Nucleus accumbens (tissue), 56 donors: ENCODE measurements at regions not wholly inside any gene's neighbourhood (a gene's known extent, or its start where the extent isn't known, plus 50 kb on each side); places are given as distances from the start of the nearest gene placed in this dataset.
"Not testable (repeated sequence)": the region's sequence is repeated elsewhere in the genome, so short reads cannot be mapped to it uniquely, and the experiment has no call there.

ENCODE experiments used
- DNase-seq, 56 donors: peaks; one replicate each; lab custom pipeline; 2025; lab: John Stamatoyannopoulos, UW

DNA sequence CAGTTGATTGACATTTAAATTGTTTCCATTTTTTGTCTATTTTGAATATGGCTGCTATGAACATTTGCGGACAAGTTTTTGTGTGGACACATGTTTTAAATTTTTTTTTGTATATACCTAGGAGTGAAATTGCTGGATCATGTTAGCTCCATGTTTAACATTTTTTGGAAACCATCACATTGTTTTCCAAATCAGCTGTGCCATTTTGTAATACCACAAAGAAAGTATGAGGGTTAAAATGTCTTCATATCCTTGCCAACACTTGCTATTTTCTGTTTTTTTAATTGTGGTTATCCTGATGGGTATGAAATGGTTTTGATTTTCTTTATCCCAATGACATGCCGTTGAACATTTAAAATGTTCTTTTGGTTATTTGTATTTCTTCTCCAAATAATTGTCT is 52.1 kb downstream of the CARTPT start:
- DNase-seq = no peak

DNA sequence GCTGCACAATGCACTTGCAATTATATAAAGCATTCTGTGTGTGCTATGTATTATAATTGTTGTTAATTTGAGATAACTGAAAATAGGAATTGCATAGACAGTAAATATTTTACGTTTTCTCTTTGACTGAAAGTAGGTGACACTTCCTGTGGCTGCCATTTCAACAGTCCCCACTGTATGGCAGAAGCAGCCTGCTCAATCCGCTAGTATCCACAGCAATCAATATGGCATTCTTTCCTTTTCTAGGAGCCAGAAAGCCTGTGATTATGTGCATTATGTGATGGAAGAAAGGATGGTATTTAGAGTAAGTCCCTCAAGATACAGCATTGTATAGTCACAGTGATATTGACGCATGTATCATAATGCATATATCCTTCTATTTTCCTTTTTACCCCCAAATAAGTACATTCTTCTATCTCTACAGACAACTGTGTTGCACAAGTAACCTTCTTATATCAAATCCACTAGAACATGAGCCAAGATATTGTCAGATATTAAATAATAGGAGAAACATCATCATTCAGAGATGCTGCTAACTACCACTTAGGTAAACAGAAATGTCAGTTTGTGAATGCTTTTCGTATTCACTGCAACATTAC is 59.7 kb downstream of the CARTPT start:
- peak in 24 of 56 donors; percentile 1 to 58 (median 13) for DNase-seq

DNA sequence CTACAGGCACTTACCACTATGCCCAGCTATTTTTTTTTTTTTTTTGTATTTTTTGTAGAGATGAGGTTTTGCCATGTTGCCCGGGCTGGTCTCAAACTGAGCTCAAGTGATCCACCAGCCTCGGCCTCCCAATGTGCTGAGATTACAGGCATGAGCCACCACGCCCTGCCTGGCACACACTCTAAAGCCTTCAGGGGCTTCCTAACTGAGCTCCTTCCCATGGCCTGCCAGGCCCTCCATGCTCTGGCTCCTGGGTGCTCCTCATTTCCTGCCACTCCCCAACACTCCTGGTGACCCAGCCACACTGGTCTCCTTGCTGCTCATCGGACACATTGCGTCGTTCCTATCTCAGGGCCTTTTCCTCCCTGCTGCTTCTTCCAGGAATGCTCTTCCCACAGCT is 61.5 kb downstream of the CARTPT start:
- DNase-seq = no peak

DNA sequence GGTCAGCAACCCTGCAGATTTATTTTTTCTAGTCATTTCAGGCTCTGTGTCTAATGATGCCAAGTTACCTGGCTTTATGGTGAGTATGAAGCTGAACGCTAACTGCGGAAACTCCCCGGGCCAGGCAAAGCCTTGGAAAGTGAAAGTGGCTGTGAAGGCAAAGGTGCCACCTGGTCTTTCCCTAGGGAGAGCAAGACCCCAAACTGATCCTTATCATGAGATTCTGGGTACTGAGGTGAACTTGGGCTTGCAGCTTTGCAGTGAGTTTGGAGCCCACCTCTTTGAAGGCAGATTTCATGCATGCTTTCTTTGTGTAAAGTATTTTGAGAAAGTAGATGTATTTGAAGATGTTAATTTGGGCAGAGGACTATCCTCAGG is 63.3 kb downstream of the CARTPT start:
- no peak for DNase-seq

DNA sequence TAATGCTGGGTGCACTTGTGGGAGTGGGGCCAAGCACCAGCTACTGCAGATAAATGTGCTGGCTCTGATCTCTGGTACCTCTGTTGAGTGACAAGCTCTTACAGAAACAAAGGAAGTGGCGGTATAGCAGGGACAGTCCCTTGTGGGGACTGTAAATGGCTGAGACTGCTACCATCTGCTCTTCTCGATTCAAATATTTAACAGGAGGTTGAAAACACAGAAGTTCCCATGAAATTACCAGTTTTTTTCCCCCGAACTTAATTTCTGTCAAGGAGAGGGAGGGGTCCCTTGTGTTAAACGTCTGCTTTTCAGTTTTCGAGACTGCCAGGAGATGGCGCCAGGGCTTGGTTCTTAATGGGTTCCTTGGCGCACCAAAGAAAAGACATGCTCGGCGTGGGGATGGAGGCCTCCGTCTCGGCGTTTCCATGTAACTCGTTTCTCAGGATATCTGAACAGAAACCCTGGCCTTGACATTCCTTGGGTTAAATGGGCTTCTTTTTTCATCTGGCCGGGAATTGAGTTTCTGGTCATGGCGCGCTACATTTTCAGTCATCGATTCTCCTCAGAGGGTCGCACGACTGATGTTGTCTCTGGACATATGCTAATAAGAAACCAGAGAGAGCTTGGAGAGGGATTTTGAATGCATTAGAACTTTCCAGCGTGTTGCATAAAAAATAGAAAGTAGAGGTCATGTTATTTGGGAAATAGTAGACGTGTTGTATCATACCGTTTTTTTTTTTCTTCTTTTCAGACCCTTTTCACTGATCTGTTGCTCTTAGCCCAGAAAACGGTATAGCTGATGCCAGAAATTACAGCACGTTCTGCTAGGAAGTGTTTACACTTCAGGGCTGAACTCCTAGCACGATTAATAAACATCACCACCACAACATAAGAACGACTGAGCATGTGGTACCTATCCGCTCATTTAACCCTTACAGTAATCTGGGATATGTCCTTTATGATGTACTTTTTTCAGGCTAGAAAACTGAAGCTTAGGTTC is 64.0 kb downstream of the CARTPT start:
- peak in 55 of 56 donors; percentile 2 to 92 (median 66) for DNase-seq

DNA sequence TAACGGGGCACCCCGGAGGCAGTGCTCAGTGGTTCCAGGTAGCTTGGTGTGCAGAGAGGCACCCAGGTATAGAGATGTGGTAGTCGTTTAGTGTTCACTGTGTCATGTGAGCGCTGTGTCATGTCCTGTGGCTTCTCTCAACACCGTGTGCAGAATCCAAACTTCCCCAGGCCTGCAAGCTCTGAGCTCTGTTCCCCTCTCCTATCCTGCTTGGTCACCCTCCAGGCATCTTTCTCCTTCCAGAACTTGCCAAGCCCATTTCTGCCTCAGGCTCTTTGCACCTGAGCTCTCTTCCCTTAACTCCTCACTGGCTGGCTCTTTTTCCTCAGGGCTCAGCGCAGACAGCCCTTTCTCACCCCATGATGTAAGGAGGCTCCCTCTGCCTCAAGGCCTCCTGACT is 64.8 kb downstream of the CARTPT start:
- DNase-seq = no peak

DNA sequence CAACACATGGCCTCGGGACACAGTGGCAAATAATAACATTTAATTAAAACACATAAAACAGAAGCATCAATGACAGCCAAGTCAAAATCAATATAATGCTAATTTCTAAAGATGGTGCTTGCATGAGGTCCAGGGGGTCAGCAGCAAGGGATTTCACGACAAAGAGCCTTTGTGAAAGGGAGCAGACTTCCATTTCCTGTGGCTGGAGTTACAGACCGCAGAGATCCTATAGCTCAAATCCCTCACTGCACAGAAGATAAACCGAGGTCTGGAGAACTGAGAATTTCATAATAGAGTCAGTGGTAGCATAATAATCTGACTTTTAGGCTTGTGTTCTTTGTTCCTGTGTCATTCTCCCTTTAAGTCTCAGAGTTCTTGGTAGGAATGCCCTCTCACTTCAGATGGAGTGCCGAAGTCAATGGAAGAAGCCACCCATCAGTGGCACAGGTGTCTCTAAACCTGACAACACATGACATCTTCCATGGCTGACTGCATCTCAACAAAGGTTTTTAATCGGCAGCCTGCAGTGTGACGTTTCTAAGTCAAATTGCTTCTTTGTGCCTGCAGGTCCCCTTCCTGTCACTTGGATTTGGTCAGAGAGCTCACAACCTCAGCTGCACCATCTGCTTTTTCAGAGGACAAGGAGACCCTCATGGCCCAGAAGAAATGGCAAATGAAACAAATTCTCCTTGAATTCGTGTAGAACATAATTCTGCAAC is 67.4 kb downstream of the CARTPT start:
- no peak for DNase-seq

DNA sequence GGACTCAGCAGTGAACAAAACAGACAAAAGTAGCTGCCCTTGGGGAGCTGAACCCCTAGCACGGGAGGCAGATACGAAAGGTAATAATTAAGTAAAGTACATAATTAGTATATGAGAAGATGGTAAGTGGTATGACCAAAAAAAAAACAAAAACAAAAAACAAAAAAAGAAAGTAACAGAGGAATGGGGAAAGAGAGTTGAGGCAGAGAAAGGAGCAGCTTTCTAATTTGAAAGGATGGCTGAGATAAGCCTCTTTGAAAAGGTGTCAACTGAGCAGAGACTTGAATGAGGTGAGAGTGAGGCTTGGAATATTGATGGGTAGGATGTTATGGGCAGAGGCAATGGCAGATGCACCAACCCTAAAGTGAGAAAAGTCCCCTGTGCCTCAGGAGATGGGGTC is 69.7 kb downstream of the CARTPT start:
- DNase-seq = no peak

DNA sequence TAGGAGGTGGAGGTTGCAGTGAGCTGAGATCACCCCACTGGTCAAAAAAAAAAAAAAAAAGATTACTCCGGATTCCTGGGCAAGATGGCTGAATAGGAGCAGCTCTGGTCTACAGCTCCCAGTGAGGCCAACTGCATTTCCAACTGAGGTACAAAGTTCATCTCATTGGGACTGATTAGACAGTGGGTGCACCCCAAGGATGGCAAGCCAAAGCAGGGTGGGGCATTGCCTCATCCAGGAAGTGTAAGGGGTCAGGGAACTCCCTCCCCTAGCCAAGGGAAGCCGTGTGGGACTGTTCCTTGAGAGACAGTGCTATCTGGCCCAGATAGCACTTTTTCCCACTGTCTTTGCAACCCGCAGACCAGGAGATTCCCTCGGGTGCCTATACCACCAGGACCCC is 70.7 kb downstream of the CARTPT start:
- DNase-seq = no peak

DNA sequence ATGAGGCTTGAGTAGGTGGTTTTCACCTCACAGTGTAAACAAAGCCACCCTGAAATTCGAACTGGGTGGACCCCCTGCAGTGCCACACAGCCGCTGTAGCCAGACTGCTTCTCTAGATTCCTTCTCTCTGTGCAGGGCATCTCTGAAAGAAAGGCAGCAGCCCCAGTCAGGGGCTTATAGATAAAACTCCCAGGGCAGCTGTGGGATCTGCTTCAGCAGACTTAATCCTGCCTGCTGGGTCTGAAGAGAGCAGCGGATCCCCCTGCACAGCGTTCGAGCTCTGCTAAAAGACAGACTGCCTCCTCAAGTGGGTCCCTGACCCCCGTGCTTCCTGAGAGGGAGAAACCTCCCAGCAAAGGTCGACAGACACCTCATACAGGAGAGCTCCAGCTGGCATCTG is 71.4 kb downstream of the CARTPT start:
- DNase-seq = no peak

DNA sequence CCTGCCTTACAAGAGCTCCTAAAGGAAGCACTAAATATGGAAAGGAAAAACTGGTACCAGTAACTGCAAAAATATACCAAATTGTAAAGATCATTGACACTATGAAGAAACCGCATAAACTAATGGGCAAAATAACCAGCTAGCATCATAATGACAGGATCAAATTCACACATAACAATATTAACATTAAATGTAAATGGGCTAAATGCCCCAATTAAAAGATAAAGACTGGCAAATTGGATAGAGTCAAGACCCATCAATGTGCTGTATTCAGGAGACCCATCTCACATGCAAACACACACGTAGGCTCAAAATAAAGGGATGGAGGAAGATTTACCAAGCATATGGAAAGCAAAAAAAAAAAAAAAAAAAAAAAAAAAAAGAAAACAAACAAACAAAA is 73.0 kb downstream of the CARTPT start:
- DNase-seq = not testable (repeated sequence)

DNA sequence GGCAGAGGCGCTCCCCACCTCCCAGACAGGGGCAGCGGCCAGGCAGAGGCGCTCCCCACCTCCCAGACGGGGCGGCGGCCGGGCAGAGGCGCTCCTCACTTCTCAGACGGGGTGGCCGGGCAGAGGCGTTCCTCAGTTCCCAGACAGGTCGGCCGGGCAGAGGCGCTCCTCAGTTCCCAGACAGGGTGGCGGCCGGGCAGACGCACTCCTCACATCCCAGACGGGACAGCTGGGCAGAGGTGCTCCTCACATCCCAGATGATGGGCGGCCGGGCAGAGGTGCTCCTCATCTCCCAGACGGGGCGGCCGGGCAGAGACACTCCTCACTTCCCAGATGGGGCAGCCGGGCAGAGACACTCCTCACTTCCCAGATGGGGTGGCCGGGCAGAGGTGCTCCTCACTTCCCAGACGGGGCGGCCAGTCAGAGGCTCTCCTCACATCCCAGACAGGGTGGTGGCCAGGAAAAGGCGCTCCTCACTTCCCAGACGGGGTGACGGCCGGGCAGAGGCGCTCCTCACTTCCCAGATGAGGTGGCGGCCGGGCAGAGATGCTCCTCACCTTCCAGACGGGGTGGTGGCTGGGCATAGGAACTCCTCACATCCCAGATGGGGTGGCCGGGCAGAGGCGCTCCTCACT is 75.1 kb downstream of the CARTPT start:
- DNase-seq = no peak

DNA sequence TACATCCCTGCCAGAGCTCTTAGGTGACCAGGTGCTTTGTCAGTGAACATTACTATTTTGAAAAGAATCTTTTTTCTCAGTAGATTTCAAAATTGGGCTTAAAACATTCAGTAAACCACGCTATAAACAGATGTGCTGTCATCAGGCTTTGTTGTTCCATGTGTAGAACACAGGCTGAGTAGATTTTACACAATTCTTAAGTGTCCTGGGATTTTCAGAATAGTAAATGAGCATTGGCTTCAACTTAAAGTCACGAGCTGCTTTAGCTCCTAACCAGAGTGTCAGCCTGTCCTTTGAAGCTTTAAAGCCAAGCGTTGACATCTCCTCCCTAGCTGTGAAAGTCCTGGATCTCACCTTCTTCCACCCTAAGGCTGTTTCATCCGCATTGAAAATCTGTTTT is 83.6 kb downstream of the CARTPT start:
- DNase-seq = no peak

DNA sequence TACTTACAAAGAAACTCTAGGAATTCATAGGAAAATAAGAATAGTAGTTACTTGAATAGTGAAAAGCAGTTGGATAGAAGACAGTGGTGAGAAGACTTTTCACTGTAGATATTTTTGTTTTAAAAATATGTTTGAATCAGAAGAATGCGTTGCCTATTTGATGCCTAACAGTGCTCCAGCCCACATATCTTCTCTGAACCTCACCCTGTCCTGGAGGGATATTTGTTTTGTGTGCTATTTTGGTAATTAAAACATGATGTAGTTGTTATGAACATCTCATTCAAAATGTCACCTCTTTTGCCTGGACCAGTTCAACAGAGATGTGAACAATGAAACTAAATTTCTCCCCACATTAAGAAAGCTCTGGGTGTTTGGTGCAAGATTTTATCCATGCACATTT is 87.6 kb downstream of the CARTPT start:
- DNase-seq = no peak

DNA sequence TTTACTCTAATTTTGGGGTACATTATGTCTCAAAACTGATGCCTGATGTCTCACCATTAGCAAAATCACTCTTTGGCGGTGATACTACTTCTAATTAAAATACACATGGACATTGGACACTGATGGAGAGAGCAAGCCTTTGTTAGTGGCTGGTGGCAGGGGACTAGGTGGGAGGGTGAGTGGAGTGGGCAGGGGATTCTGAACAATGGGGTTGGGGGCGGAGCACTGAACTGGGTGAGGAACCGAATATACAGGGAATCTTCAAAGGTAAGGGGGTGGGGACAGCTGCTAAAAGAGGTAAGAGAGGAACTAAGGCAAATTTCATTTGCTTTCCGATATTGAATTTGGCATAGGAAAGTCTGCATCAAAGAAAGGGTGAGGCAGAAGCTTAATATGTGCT is 88.8 kb downstream of the CARTPT start:
- DNase-seq = no peak

DNA sequence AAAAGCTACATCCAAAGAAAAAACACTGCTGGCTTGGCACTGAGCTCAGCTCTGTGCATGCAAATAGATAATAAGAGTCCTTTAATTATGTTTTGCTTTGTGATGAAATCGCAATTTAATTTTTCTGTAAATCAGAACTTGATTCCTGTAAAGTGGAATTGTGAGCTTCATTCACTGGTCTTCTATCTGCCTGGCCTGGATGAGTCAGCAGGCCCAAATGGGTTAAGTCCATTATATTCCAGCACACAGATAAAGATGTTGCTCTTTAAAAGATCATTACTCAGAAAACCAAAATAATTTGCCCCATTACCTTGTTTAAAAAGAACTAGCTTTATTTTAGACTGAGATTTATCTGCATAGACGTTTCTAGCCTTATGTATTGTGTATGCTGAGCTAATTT is 90.4 kb downstream of the CARTPT start:
- DNase-seq = no peak

DNA sequence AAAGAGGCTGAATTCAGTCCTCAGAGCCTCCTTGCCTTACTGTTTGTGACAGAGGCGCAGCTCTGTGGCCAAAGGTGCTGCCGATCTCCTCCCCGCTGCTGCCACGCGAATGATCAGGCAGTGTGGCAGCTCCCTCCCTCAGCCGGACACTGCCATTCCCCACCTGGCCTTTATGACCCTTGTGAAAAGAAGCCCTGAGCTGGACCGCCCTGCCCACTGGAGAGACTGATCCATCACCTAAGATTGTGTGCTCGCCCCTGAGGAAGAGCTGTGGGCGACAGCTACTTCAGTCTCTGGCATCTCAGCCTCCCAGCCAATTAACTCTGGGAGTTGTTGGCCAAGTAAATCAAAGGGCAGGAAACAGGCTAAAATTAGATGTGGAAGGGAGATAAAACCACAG is 90.9 kb downstream of the CARTPT start:
- DNase-seq = no peak

DNA sequence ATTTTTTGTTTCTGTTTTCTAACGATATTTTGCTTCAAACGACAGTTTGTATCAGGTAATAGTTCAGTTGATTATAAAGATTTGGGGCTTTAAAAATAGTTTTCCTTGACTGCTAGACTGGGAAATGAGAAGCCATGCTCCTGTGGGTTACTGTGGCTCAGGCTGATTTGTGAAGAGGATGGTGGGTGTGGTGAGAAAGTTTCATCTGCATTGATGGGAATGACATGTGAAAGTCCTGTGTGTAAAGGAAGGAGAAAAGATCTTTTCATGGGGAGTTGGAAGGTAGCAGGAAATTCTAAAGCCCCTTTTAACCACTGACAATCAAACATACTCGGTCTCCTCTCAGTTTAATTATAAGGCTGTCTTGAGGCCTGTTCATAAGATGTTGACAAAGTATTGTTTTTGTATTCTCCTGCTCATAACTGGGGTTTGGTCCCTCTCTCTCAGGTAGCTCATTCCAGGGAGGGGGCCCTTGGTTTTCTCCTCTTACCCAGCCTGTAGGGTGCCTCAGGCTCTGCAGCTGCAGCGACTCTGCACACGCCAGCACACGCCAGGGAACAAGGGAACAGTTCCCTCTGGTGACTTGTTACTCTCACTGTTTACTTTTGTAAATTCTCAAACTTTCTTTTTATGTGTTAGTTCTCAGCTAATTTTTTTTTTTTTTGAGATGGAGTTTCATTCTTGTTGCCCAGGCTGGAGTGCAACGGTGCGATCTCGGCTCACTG is 91.6 kb downstream of the CARTPT start:
- DNase-seq = peak in 2 of 56 donors; percentile 2 to 4

DNA sequence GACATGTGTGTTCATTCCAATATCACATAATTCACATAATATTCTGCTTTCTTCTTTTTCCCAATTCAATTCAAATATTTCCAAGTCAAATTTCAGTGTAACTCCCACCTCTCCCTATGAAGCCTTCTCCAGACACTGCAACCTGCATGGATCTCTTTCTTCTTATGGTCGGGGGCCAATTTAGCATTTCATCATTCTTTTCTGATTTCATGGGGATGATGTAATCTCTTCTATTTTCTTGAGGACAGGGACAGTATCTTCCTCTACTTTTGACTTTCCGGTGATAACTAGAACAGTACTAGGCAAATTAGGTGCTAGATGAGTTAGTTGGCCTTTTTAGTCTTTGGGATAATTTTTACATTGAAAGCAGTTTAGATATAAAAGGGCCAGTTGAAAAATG is 92.7 kb downstream of the CARTPT start:
- DNase-seq = no peak

DNA sequence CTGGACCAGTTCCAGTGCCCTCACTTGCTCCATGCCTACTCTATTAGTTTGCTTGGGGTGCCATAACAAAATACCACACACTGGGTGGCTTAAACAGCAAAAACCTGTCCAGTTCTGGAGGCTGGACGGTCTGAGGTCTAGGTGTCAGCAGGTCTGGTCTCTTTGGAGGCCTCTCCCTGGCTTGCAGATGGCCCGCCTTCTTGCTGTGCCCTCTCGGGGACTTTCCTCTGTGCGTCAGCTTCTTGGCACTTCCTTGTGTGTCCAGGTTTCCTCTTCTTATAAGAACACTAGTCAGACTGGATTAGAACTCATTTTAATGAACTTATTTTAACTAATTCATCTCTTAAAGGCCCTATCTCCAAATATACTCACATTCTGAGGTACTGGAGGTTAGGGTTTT is 97.2 kb downstream of the CARTPT start:
- no peak for DNase-seq
